ENCODE measurements at regions not wholly inside any gene's neighbourhood (a gene's known extent, or its start where the extent isn't known, plus 50 kb on each side); places are given as distances from the start of the nearest gene placed in this dataset.

- Histone ChIP-seq H2BK15ac (ENCODE audit: low read depth, low read length) (no peak overlapping the region), H3K9ac (ENCODE audit: low read depth, low read length) (no peak overlapping the region), H3K9me3 (ENCODE audit: control insufficient read depth, insufficient read depth, low read length) (no peaks in the 10 kb centered on the region), H2BK20ac (ENCODE audit: low read depth, low read length) (peak overlapping the region; percentile 50), H2BK120ac (ENCODE audit: low read depth, low read length) (peak overlapping the region; percentile 33), H4K91ac (ENCODE audit: insufficient read depth, low read depth, low read length) (no peak overlapping the region), H3K4me1 (ENCODE audit: control insufficient read depth, insufficient read depth, low read length) (peaks cover 14% of the 10 kb centered on the region), H4K20me1 (ENCODE audit: insufficient read depth, low read length) (no peaks in the 10 kb centered on the region), H4K8ac (ENCODE audit: low read depth in 2 of 2, low read length in 2 of 2) (peak overlapping the region in 1 of 2 experiments; percentile 34; a peak in 1 of 4 replicates), H3K27me3 (ENCODE audit: control insufficient read depth, insufficient read depth, low read length) (no peaks in the 10 kb centered on the region), H2AK5ac (ENCODE audit: low read depth, low read length) (peak overlapping the region; percentile 15; the same call in 1 of the 2 replicates), H2BK5ac (ENCODE audit: low read depth, low read length, poor library complexity, severe bottlenecking) (no peak overlapping the region), H2AFZ (replicated peaks; ENCODE audit: low read length, poor library complexity) (peak overlapping the region; percentile 35), H3K23ac (ENCODE audit: low read depth, low read length) (peak overlapping the region; percentile 47; the same call in 1 of the 2 replicates), H2AK9ac (replicated peaks; ENCODE audit: low read depth, low read length, poor library complexity) (no peak overlapping the region), H3K4me3 (ENCODE audit: insufficient read depth, low read depth, low read length) (no peak overlapping the region), H3K14ac (replicated peaks; ENCODE audit: low read depth, low read length) (peak overlapping the region; percentile 52), H3K18ac (ENCODE audit: low read depth, low read length) (peak overlapping the region; percentile 1), H3K4me2 (ENCODE audit: low read depth, low read length) (no peak overlapping the region), H3K79me1 (ENCODE audit: low read depth in 1 of 2, low read length in 2 of 2) (no peaks in the 10 kb centered on the region), H3K36me3 (ENCODE audit: control insufficient read depth, insufficient read depth, low read length) (no peaks in the 10 kb centered on the region), H3K27ac (ENCODE audit: insufficient read depth, low read length) (peak overlapping the region; percentile 72; the same call in 1 of the 2 replicates), H3K56ac (ENCODE audit: extremely low read depth, insufficient read depth, low read length) (no peak overlapping the region), H3K9me1 (ENCODE audit: insufficient read depth, low read length) (no peaks in the 10 kb centered on the region; the same call in 1 of the 2 replicates), H3K4ac (ENCODE audit: low read depth, low read length) (peak overlapping the region; percentile 60), H4K5ac (ENCODE audit: low read depth, low read length) (peak overlapping the region; percentile 18; the same call in 1 of the 2 replicates)
- ChIA-PET POLR2A (ENCODE audit: unreplicated experiment) (no interaction called here), CTCF (interaction anchor here (0.5 kb wide), 1 partner anchor 215 kb away, joined by 3 read pairs; no protein-coding TSS in a partner anchor)
- intact Hi-C loops (cut with micrococcal nuclease) (no loop called here), dilution Hi-C loops (cut with HindIII; ENCODE audit: low sequenced_read_pairs, unreplicated experiment) (no loop called here), in situ Hi-C loops (cut with MboI; ENCODE audit: low sequenced_read_pairs) (no loop called here)
- BruUV-seq (replicated peaks), result no TSS peak
- DNase-seq (peak; percentile 24), ATAC-seq (ENCODE audit: low read depth) (peak; percentile 74)
- TF ChIP-seq MAFK (IDR thresholded peaks at IDR 0.05; ENCODE audit: low read depth, low read length), result no peak
- no peak for TF ChIP-seq FOS (IDR thresholded peaks at IDR 0.05; ENCODE audit: low read depth, low read length)
- TF ChIP-seq USF2 (IDR thresholded peaks at IDR 0.05; ENCODE audit: low read depth, low read length), result no peak
- TF ChIP-seq POLR2A (IDR thresholded peaks at IDR 0.05; ENCODE audit: low read depth, low read length), result no peak
- TF ChIP-seq MXI1 (IDR thresholded peaks at IDR 0.05; ENCODE audit: borderline replicate concordance, low read depth, low read length), result no peak
- TF ChIP-seq CEBPB (IDR thresholded peaks at IDR 0.05; ENCODE audit: low read depth, low read length), result peak; percentile 4; the same call in 1 of the 2 replicates
- WGBS, 2 experiments (ENCODE audit: extremely low coverage in 2 of 2, insufficient read length in 1 of 2), result 60% methylated on average over 1 of the region's 9 CpGs; no CpG with 5 or more reads in 1 of the 2 experiments
These were observed 181.7 kb upstream of the S1PR3 start for GRCh38 chr9:88809355-88810161.

Measured in IMR-90 (cell line).